RPMI7951 (cell line): ENCODE measurements at regions not wholly inside any gene's neighbourhood (a gene's known extent, or its start where the extent isn't known, plus 50 kb on each side); places are given as distances from the start of the nearest gene placed in this dataset.
A peak's percentile ranks its signal among the peaks of the same experiment; 100 is the strongest.

Source experiments
- DNase-seq: peaks from one replicate; pipeline ENCODE4 v3.0.0-alpha.2; 2012; ENCODE audit warnings: low read depth

DNA sequence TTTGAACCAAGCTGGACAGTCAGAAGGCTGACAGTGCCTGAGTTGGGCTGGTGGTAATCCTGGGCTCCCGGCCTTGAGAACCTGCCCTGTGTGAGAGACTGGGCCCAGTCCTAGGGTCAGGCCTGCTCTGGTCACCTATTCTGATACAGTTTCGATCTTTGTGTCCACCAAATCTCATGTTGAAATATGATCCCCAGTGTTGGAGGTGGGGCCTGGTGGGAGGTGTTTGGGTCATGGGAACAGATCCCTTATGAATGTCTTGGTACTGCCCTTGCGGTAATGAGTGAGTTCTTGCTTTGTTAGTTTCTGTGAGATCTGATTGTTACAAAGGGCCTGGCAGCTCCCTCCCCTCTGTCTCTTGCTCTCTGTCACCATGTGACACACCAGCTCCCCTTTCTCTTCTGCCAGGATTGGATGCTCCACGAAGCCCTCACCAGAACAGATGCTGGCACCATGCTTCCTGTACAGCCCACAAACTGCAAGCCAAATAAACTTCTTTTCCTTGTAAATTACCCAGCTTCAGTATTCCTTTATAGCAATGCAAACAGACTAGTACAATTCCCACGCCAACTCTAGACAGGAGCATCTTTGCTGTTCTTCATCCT lies 111.8 kb upstream of the ZNF438 start:
- peak; percentile 80 for DNase-seq

GRCh38 chr10:31145986-31146385 lies 114.3 kb upstream of the ZNF438 start:
- DNase-seq = no peak

DNA sequence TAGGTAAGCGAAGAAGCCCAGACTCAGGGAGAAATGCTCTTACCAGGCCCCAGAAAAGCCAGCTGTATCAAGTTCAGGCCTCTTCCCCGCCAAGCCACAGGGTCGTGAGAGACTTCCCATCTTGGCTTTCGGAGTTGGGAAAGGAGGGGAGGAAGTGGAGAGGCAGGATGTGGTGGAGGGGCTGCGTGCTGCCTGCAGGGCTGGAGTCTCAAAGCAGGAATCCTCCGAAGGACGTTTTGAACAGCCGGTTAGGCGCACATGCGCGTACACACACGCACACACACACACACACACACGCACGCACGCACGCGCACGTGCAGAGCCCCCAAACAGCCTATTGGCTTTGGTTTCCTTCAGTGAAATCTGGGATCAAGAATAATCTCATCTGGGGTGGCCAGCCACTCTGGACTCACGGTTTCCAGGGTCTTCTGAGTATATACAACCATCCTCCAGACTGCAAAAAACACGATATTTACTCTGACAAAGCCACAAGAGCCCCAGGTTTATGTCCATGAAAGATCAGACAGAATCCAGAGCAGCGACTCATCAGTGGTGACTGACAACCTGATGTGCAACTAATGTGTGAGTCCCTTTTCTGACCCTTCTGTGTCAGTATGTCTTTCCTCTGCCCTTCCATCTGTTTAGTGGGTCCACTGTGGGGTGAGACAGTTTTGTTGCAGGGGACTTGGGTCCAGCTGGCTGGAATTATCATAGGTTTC lies 115.0 kb upstream of the ZNF438 start:
- peak; percentile 99 for DNase-seq

- peak; percentile 97 for DNase-seq
Observed at GRCh38 chr10:31147210-31147608, 115.5 kb upstream of the ZNF438 start.

DNA sequence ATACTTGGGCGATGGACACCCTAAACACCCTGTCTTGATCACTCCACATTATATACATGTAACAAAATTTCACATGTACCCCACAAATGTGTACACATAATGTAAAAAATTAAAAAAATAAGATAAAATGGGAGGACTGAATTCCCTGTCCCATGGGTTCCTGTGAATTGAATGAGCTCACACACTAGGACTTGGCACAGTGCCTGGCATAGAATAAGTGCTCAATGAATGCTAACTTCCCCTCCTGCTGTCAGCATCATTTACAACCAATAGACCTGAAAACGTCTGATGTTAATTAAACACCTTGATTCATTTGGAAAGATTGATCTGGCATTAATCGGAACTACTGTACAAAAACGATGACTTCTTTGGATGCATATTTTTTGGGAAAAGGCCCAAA lies 117.3 kb upstream of the ZNF438 start:
- DNase-seq = peak; percentile 51

DNA sequence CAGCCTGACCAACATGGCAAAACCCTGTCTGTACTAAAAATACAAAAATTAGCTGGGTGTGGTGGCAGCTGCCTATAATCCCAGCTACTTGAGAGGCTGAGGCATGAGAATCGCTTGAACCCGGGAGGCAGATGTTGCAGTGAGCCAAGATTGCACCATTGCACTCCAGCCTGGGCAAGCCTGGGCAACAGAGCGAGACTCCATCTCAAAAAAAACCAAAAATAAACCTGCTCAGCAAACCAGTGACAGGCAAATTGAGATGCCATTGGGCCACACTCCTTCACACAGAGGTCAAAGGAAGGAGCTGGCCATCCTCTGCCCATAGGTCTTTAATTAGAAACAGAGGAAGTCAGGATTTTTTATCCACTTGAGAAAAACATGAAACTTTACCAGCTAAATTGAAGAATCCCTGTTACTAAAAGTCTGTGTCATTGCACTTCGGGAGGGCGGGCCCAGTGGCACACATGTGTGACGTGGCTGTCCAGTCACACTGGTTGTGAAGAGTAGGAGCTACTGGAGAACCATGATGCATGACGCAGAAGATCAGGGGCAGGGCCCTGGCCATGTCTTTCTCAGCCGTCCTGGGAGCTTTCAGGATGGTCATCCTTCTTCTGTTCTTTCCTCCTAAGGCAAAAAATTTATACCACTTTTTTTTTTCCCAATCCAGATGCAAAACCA lies 118.3 kb upstream of the ZNF438 start:
- peak; percentile 31 for DNase-seq

DNA sequence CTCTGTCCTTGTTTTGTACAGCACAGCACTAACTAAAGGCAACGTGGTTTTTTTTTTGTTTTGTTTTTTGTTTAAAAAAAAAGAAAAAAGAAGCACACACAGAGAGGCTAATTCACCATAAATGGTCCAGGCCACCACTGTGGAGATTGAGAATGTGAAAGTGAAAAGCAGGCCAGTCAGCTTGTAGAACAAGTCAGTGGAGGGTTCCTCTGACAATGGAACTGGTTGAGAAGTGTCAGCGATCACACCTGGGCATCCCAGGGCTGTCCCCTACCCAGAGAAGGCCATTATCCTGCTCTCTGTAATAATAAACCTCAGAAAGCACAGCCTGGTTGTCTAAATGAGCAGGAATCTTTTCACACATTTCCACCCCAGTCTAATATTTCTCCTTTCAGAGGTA lies 119.6 kb upstream of the ZNF438 start:
- DNase-seq = no peak

DNA sequence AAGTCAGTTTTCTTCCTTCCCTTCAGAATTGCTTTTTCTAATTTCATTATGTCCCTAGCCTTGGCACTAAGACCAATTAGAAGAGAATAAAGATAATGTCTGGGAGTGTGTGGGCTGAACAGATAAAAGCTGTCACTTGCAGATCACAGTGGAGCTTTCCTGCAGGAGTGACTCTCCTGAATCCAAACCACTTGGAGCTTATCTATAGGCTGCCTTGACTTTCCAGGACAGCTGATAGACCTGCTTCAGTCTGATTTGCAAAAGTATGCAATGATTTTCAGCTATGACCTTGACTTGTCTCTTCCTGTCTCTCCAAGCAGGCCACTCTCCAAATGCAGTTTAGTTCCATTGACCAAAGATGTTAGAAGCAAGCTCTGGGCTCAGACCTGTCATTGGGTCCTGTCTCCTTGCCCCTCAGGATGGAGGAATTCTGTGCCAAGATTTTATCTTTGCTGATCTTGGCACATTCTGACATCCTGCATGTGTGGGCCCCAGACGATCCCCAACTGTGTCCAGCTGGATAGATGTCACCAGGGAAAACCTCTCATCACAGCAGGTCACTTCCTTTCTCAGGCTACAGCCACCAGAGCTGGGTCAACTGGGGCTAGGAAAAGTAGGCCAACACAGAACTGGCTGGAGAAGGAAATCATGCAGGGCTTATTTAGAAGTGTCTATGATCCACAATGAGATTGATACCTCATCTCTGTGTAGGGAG lies 120.9 kb upstream of the ZNF438 start:
- peak; percentile 93 for DNase-seq

- DNase-seq = no peak
Observed at GRCh38 chr10:31153161-31153560, 121.5 kb upstream of the ZNF438 start.

DNA sequence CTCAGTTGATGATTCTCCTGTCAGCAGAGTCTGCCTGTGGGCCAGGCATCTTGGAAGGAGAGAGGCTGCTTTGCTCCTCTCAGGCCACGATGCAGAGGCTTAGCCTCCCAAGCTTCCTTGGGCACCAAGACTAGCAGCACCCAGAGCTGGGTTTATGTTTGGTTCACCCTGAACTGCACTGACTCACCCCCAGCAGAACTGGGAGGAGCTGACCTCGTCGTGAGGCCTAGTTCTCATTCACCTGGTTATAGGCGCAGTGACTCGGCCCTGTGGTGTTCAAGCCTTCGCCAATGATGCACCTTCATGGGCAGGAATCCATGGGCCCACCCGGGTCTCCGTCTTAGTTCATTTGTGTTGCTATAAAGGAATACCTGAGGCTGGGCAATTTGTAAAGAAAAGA lies 122.0 kb upstream of the ZNF438 start:
- no peak for DNase-seq

DNA sequence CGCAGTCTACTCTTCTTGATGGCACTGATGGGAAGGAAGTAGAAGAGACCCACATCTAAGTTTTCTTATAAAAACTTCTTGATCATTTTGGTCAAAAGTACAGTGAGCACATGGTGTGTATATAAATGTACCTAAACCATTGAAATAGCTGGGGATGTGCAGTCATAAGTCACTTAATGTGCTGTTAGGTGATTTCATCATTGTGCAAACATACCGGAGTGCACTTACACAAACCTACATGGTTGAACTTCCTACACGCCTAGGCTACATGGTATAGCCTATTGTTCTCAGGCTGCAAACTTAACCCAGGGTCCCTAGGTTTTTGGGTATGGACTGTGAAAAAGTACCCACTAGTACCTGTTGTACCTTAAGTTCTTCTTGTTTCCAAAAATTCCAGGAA lies 123.3 kb upstream of the ZNF438 start:
- no peak for DNase-seq

GRCh38 chr10:31157123-31158010 lies 125.7 kb upstream of the ZNF438 start:
- DNase-seq = peak; percentile 94

DNA sequence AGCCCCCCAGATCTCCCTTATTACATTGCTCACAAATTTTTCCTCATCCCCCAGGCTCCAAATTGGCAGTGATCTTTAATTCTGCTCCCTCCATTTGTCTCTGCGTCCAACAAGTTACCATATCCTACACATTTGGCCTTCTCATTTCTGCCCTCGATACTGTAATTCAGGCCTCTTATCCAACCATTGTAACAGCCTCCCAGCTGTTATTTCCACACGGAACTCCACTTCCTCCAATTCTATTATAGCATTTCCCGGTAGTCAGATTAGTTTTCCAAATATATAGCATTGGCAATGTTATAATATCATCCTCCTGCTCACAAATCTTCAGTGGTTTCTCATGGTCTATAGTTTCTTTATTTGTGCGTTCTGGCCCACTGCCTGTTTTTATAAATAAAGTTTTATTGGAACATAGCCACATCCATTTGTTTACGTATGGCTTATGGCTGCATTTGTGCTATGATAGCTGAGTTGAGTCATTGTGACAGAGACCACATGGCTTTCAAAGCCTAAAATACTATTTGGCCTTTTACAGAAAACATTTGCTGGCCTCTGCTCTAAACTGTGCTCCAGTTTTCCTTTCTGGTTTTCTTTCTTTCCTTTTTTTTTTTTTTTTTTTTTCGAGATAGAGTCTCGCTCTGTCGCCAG lies 126.5 kb upstream of the ZNF438 start:
- peak; percentile 71 for DNase-seq

GRCh38 chr10:31166606-31167005 lies 134.9 kb upstream of the ZNF438 start:
- no peak for DNase-seq

- no peak for DNase-seq
Observed at GRCh38 chr10:31170636-31171035, 139.0 kb upstream of the ZNF438 start.

DNA sequence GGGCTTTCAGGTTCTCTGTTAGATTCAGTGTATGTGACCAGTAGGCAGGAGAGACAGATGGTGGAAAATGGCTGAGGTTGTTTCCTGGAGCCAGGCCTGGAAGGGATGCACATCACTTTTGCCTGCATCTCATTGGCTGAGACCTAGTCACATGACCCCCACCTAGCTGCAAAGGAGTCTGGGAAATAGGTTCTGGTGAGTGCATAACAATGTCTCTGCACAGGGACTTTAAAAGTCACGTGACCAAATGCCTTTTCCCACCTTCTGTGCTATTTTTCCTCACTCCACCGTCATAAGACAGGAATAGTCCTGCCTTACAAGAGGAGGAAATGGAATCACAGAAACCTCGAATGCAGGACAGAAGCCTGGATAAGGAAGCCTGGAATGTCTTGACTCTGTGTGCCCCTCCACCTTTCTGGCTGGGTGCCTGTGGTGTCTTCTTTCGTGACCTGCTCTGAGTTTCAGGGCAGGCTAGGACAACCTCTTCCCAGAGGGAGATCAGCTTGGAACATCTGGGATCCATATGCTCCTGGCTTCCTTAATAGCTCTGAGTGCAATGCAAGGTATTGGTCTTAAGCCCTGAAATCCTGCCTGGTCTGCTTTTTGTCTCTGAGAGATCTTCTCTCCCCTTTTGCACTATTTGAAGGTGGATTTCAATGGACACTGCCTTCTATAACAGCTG lies 139.9 kb upstream of the ZNF438 start:
- DNase-seq = peak; percentile 98

- DNase-seq = no peak
Observed at GRCh38 chr10:31172925-31173324, 141.3 kb upstream of the ZNF438 start.

DNA sequence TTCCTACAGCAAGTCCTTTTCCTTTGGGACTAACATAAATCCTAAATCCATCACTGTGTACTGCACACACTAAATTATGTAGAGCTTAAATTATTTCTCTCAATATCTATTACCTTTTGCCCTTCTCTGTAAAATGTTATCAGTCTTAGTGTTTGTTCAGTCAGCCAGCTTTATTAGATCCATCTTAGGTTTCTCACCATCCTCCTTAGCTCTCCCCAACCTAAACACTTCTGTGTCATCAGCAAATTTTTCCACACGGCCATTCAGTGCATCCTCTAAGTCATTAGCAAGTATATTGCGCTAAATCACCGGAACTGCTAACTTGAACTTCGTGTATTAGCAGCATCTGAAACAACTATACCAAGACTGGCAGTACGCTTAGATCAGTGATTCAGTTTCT lies 142.1 kb upstream of the ZNF438 start:
- peak; percentile 37 for DNase-seq

DNA sequence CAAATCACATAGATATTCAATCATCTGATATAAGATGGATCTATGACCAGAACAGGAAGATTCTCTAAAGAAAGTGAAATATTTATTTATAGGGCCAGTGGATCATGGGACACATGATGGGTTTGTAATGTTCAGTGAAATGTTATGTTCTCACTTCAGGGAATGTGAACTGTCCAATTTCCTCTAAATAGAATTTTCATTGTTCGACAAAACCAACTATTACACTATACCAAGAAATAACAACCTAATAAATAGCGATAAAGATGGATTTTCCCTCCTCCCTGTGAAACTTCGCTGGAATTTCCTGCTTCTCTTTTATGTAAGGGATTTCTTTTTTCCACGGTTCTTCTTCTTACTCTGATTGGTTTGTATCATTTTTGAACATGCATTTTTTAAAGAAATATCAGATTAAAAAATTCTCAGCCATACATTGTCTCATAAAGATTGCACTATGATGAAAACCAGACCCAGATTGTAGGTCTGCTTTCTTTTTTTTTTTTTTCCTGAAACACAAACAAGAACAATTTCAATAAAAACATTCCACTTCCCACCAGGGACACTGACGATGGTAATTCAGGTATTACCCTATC lies 139.8 kb upstream of the ZEB1 start:
- DNase-seq = no peak
